Upper lobe of right lung (tissue), 1 donor: ENCODE measurements at regions not wholly inside any gene's neighbourhood (a gene's known extent, or its start where the extent isn't known, plus 50 kb on each side); places are given as distances from the start of the nearest gene placed in this dataset.

ENCODE experiments used
- ATAC-seq: fragments of 200-7000 bp; cut with Tn5 transposase; one replicate; pipeline ENCODE4 v1.9.1; 2020; ENCODE audit warnings: mild to moderate bottlenecking, moderate library complexity
- DNase-seq: peaks from one replicate; pipeline ENCODE4 v3.0.0-alpha.2; 2020
- H3K27ac ChIP-seq: fragments of 200-600 bp; one replicate; pipeline ENCODE4 v1.8.0; 2022
- H3K27me3 ChIP-seq: fragments of 200-600 bp; one replicate; pipeline ENCODE4 v1.8.0; 2022; ENCODE audit warnings: mild to moderate bottlenecking
- H3K36me3 ChIP-seq: fragments of 200-600 bp; one replicate; pipeline ENCODE4 v1.8.0; 2022
- H3K4me1 ChIP-seq: fragments of 200-600 bp; one replicate; pipeline ENCODE4 v1.8.0; 2022
- H3K4me3 ChIP-seq: fragments of 200-600 bp; one replicate; pipeline ENCODE4 v1.8.0; 2022; ENCODE audit warnings: mild to moderate bottlenecking
- H3K9me3 ChIP-seq: fragments of 200-600 bp; one replicate; pipeline ENCODE4 v1.8.0; 2022
- CTCF ChIP-seq: fragments of 200-600 bp; IDR thresholded peaks from one replicate; pipeline ENCODE4 v1.8.0; 2022; ENCODE audit warnings: antibody characterized with exemption
- intact Hi-C: fragments of 100-400 bp; cut with DNase I; formaldehyde crosslinking; loops from one replicate; pipeline ENCODE4 v1.11.0; 2022
- donor health status: DM: no; HTN: yes; CAD: no; lungs with severe emphysema.

GRCh38 chr14:58730792-58731464 lies 93.2 kb downstream of the DACT1 start:
- Histone ChIP-seq H3K36me3 (no peaks in the 10 kb centered on the region), H3K9me3 (no peaks in the 10 kb centered on the region), H3K4me1 (no peaks in the 10 kb centered on the region), H3K27me3 (no peaks in the 10 kb centered on the region), H3K27ac (no peak overlapping the region), H3K4me3 (no peak overlapping the region)
- intact Hi-C loops, result no loop called here
- no peak for DNase-seq
- ATAC-seq, result no peak
- TF ChIP-seq CTCF, result no peak

- no peak for TF ChIP-seq CTCF
- intact Hi-C loops, result no loop called here
- Histone ChIP-seq H3K36me3 (no peaks in the 10 kb centered on the region), H3K9me3 (no peaks in the 10 kb centered on the region), H3K4me3 (no peak overlapping the region), H3K27me3 (no peaks in the 10 kb centered on the region), H3K27ac (no peak overlapping the region), H3K4me1 (no peaks in the 10 kb centered on the region)
- ATAC-seq, result no peak
- no peak for DNase-seq
Measured at GRCh38 chr14:58731465-58732293, 93.9 kb downstream of the DACT1 start.

- no peak for TF ChIP-seq CTCF
- intact Hi-C loops, result no loop called here
- H3K27ac ChIP-seq, result no peak overlapping the region
- H3K4me3 ChIP-seq, result no peak overlapping the region
- H3K4me1 ChIP-seq, result no peaks in the 10 kb centered on the region
- ATAC-seq, result no peak
- H3K36me3 ChIP-seq, result no peaks in the 10 kb centered on the region
- H3K9me3 ChIP-seq, result no peaks in the 10 kb centered on the region
- DNase-seq, result no peak
- H3K27me3 ChIP-seq, result no peaks in the 10 kb centered on the region
Measured at GRCh38 chr14:58732387-58732786, 94.6 kb downstream of the DACT1 start.

GRCh38 chr14:58733451-58734208 lies 95.9 kb downstream of the DACT1 start:
- DNase-seq (no peak), ATAC-seq (no peak)
- Histone ChIP-seq H3K36me3 (no peaks in the 10 kb centered on the region), H3K27ac (no peak overlapping the region), H3K27me3 (no peaks in the 10 kb centered on the region), H3K4me3 (no peak overlapping the region), H3K9me3 (no peaks in the 10 kb centered on the region), H3K4me1 (no peaks in the 10 kb centered on the region)
- intact Hi-C loops, result no loop called here
- TF ChIP-seq CTCF, result no peak

GRCh38 chr14:58735596-58735995 lies 97.8 kb downstream of the DACT1 start:
- Histone ChIP-seq H3K4me1 (peaks cover 6% of the 10 kb centered on the region), H3K27ac (no peak overlapping the region), H3K27me3 (no peaks in the 10 kb centered on the region), H3K4me3 (no peak overlapping the region), H3K36me3 (no peaks in the 10 kb centered on the region), H3K9me3 (no peaks in the 10 kb centered on the region)
- no peak for TF ChIP-seq CTCF
- ATAC-seq, result no peak
- intact Hi-C loops, result no loop called here
- DNase-seq, result no peak
